Thymus (tissue), 11 donors: ENCODE measurements at regions not wholly inside any gene's neighbourhood (a gene's known extent, or its start where the extent isn't known, plus 50 kb on each side); places are given as distances from the start of the nearest gene placed in this dataset.
"Not testable (repeated sequence)": the region's sequence is repeated elsewhere in the genome, so short reads cannot be mapped to it uniquely, and the experiment has no call there.

ENCODE experiments used
- DNase-seq, 9 donors: peaks; one replicate each; pipeline ENCODE4 v3.0.0-alpha.2; 2013; ENCODE audit warnings: low spot score in 9 of 9, low read depth in 6 of 9, missing footprints in 1 of 9
- H3K27ac ChIP-seq, 2 donors: one replicate each; pipeline ENCODE4 v1.5.1; 2013; ENCODE audit warnings: control low read depth in 1 of 2, low read depth in 1 of 2, low read length in 1 of 2, mild to moderate bottlenecking in 1 of 2, moderate library complexity in 1 of 2
- H3K27me3 ChIP-seq, 2 donors: one replicate each; pipeline ENCODE4 v1.5.1; 2013; ENCODE audit warnings: low read length in 1 of 2; ENCODE audit not compliant: control insufficient read depth in 2 of 2, insufficient read depth in 1 of 2
- H3K36me3 ChIP-seq, 2 donors: one replicate each; pipeline ENCODE4 v1.5.1; 2013; ENCODE audit warnings: low read length in 1 of 2, mild to moderate bottlenecking in 1 of 2, moderate library complexity in 1 of 2; ENCODE audit not compliant: control insufficient read depth in 2 of 2, insufficient read depth in 2 of 2
- H3K4me1 ChIP-seq, 2 donors: one replicate each; pipeline ENCODE4 v1.5.1; 2013; ENCODE audit warnings: low read length in 2 of 2; ENCODE audit not compliant: control insufficient read depth in 2 of 2, insufficient read depth in 2 of 2
- H3K4me3 ChIP-seq, 2 donors: one replicate each; pipeline ENCODE4 v1.5.1; 2013; ENCODE audit warnings: low read length in 2 of 2, control low read depth in 1 of 2, mild to moderate bottlenecking in 1 of 2
- H3K9me3 ChIP-seq, 2 donors: one replicate each; pipeline ENCODE4 v1.5.1; 2013; ENCODE audit warnings: low read length in 1 of 2, mild to moderate bottlenecking in 1 of 2; ENCODE audit not compliant: control insufficient read depth in 2 of 2, insufficient read depth in 1 of 2
- WGBS: extraction: QIAGEN DNeasy Blood & Tissue Kit; methylation state at CpG from one replicate; pipeline ENCODE4 v1.1.7; 2013; 5-methylcytosine and 5-hydroxymethylcytosine counted together
- donor health status: healthy.

- no peak overlapping the region for H3K4me3 ChIP-seq
- WGBS = 91% methylated on average over 2 of the region's 2 CpGs
- H3K27ac ChIP-seq = no peak overlapping the region
- no peaks in the 10 kb centered on the region for H3K4me1 ChIP-seq
- no peaks in the 10 kb centered on the region for H3K9me3 ChIP-seq
- DNase-seq = no peak
- no peaks in the 10 kb centered on the region for H3K36me3 ChIP-seq
- no peaks in the 10 kb centered on the region for H3K27me3 ChIP-seq
Observed at GRCh38 chr17:53227514-53227913, 595.2 kb upstream of the KIF2B start.

GRCh38 chr17:53227111-53227510 lies 595.6 kb upstream of the KIF2B start:
- no peaks in the 10 kb centered on the region for H3K9me3 ChIP-seq
- no peaks in the 10 kb centered on the region for H3K36me3 ChIP-seq
- 18% methylated on average over 2 of the region's 2 CpGs for WGBS
- DNase-seq = no peak
- no peak overlapping the region for H3K27ac ChIP-seq
- no peaks in the 10 kb centered on the region for H3K27me3 ChIP-seq
- no peak overlapping the region for H3K4me3 ChIP-seq
- H3K4me1 ChIP-seq = no peaks in the 10 kb centered on the region

- H3K4me3 ChIP-seq = no peak overlapping the region
Observed at GRCh38 chr17:53219821-53220220, 602.9 kb upstream of the KIF2B start.

GRCh38 chr17:53218723-53219122 lies 604.0 kb upstream of the KIF2B start:
- Histone ChIP-seq H3K4me1 (no peaks in the 10 kb centered on the region), H3K9me3 (no peaks in the 10 kb centered on the region), H3K36me3 (no peaks in the 10 kb centered on the region), H3K27ac (no peak overlapping the region), H3K27me3 (no peaks in the 10 kb centered on the region), H3K4me3 (no peak overlapping the region)
- no peak for DNase-seq
- 88% methylated on average over 2 of the region's 2 CpGs for WGBS

More at GRCh38 chr17:53219821-53220220, 602.9 kb upstream of the KIF2B start:
- H3K36me3 ChIP-seq = no peaks in the 10 kb centered on the region
- no peaks in the 10 kb centered on the region for H3K27me3 ChIP-seq
- H3K4me1 ChIP-seq = no peaks in the 10 kb centered on the region
- H3K27ac ChIP-seq = no peak overlapping the region
- no peak for DNase-seq
- H3K9me3 ChIP-seq = no peaks in the 10 kb centered on the region

- no peaks in the 10 kb centered on the region for H3K36me3 ChIP-seq
- H3K27me3 ChIP-seq = no peaks in the 10 kb centered on the region
- 95% methylated on average over 3 of the region's 3 CpGs for WGBS
- H3K9me3 ChIP-seq = no peaks in the 10 kb centered on the region
- H3K27ac ChIP-seq = no peak overlapping the region
- DNase-seq = no peak
- H3K4me1 ChIP-seq = no peaks in the 10 kb centered on the region
- no peak overlapping the region for H3K4me3 ChIP-seq
Observed at GRCh38 chr17:53217311-53217710, 605.4 kb upstream of the KIF2B start.

- H3K27ac ChIP-seq, H3K27me3 ChIP-seq, H3K9me3 ChIP-seq, H3K36me3 ChIP-seq, H3K4me3 ChIP-seq, H3K4me1 ChIP-seq, DNase-seq: not testable (repeated sequence)
- WGBS = 92% methylated on average over 1 of the region's 1 CpG
Observed at GRCh38 chr17:53208935-53209334, 613.8 kb upstream of the KIF2B start.

- 88% methylated on average over 1 of the region's 1 CpG for WGBS
- no peak overlapping the region for H3K27ac ChIP-seq
- no peaks in the 10 kb centered on the region for H3K27me3 ChIP-seq
- H3K4me3 ChIP-seq = no peak overlapping the region
- no peaks in the 10 kb centered on the region for H3K36me3 ChIP-seq
- DNase-seq = no peak
- no peaks in the 10 kb centered on the region for H3K4me1 ChIP-seq
- no peaks in the 10 kb centered on the region for H3K9me3 ChIP-seq
Observed at GRCh38 chr17:53193044-53193443, 629.7 kb upstream of the KIF2B start.

GRCh38 chr17:53191878-53192277 lies 630.8 kb upstream of the KIF2B start:
- Histone ChIP-seq H3K4me3 (no peak overlapping the region), H3K27ac (no peak overlapping the region), H3K4me1 (no peaks in the 10 kb centered on the region), H3K9me3 (no peaks in the 10 kb centered on the region), H3K36me3 (no peaks in the 10 kb centered on the region), H3K27me3 (no peaks in the 10 kb centered on the region)
- no peak for DNase-seq

GRCh38 chr17:53186001-53186400 lies 636.7 kb upstream of the KIF2B start:
- WGBS = 65% methylated on average over 2 of the region's 2 CpGs
- Histone ChIP-seq H3K9me3 (no peaks in the 10 kb centered on the region), H3K36me3 (no peaks in the 10 kb centered on the region), H3K4me3 (no peak overlapping the region), H3K27ac (no peak overlapping the region), H3K4me1 (no peaks in the 10 kb centered on the region), H3K27me3 (no peaks in the 10 kb centered on the region)
- DNase-seq = no peak

GRCh38 chr17:53176629-53177028 lies 646.1 kb upstream of the KIF2B start:
- DNase-seq = no peak
- H3K4me3 ChIP-seq = no peak overlapping the region
- H3K9me3 ChIP-seq = no peaks in the 10 kb centered on the region
- H3K36me3 ChIP-seq = no peaks in the 10 kb centered on the region
- H3K27ac ChIP-seq = no peak overlapping the region
- no peaks in the 10 kb centered on the region for H3K27me3 ChIP-seq
- H3K4me1 ChIP-seq = no peaks in the 10 kb centered on the region
